Upper lobe of left lung (tissue), 4 donors: ENCODE measurements at regions not wholly inside any gene's neighbourhood (a gene's known extent, or its start where the extent isn't known, plus 50 kb on each side); places are given as distances from the start of the nearest gene placed in this dataset.

ENCODE experiments used
- EP300 ChIP-seq, 4 donors: sonication (generic); formaldehyde crosslinking; IDR thresholded peaks; one replicate each; pipeline ENCODE4 v1.5.1; 2017; ENCODE audit warnings: antibody characterized with exemption in 4 of 4, control low read depth in 2 of 4
- POLR2A ChIP-seq, 4 donors: fragments of 450-650 bp; IDR thresholded peaks; one replicate each; pipeline ENCODE4 v1.5.1; 2016 to 2017; ENCODE audit warnings: antibody characterized with exemption in 4 of 4, mild to moderate bottlenecking in 2 of 4

GRCh38 chr7:109386959-109387358, 817.3 kb downstream of the DNAJB9 start:
- TF ChIP-seq EP300 (IDR thresholded peaks at IDR 0.05) (no peak), POLR2A (IDR thresholded peaks at IDR 0.05) (no peak)
